ENCODE measurements at regions not wholly inside any gene's neighbourhood (a gene's known extent, or its start where the extent isn't known, plus 50 kb on each side); places are given as distances from the start of the nearest gene placed in this dataset.
"Not testable (repeated sequence)": the region's sequence is repeated elsewhere in the genome, so short reads cannot be mapped to it uniquely, and the experiment has no call there.

GRCh38 chr10:125450218-125450617 is 232.7 kb downstream of the TEX36 start:
- DNase-seq, result no peak

- DNase-seq, result no peak
Observed at GRCh38 chr10:125449571-125449970, 233.4 kb downstream of the TEX36 start.

DNA sequence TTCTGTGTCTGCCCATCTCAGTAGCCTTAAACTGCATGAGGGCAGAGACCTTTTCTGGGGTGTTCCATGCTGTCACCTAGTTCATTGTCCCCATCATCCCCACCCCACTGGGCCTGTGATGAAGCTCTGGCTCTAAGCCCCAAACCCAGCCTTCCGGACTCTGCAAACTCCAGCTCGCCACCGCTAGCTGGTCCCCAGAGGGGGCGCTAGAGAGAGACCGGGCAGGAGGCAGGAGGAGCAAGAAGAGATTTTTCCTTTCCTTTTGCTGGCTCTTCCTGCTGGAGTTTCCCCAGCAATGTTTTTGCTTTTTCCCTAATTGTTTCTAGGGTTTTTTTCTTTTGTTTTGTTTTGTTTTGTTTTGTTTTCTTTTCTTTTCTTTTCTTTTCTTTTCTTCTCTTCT is 234.4 kb downstream of the TEX36 start:
- DNase-seq, result no peak

- no peak for DNase-seq
Observed at GRCh38 chr10:125444790-125445189, 238.2 kb downstream of the TEX36 start.

DNA sequence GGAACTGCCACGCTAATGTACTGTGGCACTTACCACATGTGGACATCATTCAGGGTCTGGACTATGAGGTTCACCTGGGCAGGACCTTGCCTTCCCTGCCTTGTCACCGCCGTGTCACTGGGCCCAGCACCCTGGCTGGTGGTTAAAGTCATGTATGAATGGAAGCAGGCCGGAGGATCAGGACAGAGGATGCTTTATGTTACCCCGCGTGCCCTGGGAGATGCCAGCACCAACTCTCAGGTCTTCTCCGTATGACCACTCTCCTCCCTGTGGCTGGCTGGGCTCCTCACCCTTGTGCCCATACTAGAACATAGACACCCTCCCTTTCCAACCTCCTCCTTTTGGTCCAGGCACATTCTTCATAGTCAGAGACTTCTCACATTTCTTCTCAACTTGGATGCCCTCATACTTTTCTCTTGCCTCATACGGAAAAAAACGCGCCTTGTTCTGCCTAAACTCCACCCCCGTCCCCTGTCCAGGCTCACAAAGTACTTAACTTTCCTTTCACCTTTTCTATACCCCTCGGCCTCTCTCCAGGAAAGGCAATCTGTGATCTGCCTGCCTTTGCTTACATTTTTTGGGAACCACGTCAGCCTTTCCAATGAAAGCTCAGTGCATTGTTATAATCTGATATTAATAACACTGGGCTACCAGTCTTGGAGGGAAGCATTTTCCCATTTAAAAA is 240.0 kb downstream of the TEX36 start:
- no peak for DNase-seq

GRCh38 chr10:125441151-125441550 is 241.8 kb downstream of the TEX36 start:
- DNase-seq, result no peak

DNA sequence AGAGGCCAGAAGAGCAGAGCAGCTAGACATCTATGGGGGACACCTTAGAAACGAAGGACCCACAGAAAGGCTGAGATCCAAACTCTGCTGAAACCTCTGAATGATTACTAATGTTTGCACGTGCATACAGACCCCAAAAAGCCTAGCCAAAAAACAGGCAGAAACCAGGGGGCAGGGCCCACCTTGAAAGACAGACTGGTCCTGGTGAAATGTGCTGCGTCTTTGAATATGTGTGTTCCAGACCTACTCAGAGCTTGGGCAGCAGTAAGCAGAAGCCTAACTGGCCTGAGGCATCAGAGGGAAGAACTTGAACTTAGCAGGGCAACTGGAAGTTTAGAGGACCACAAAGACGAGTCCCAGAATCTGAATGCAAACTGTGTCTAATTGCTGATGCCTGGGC is 251.8 kb downstream of the TEX36 start:
- no peak for DNase-seq

DNA sequence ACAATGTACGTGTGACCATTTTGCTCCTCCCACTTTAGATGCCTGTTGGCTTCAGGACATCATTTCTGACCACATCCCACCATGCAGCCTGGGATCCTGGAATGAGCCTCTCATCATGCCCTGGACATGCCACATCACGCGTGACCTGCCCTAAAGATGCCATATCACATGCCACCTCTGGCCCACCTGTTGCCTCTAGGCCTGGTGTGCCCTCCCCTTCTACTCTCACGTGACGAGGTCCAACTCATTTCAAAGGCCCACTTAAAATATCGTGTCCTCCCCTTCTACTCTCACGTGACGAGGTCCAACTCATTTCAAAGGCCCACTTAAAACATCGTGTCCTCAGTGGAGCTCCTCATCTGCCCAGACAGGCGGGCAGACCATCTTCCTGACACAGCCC is 254.9 kb downstream of the TEX36 start:
- DNase-seq, result no peak

DNA sequence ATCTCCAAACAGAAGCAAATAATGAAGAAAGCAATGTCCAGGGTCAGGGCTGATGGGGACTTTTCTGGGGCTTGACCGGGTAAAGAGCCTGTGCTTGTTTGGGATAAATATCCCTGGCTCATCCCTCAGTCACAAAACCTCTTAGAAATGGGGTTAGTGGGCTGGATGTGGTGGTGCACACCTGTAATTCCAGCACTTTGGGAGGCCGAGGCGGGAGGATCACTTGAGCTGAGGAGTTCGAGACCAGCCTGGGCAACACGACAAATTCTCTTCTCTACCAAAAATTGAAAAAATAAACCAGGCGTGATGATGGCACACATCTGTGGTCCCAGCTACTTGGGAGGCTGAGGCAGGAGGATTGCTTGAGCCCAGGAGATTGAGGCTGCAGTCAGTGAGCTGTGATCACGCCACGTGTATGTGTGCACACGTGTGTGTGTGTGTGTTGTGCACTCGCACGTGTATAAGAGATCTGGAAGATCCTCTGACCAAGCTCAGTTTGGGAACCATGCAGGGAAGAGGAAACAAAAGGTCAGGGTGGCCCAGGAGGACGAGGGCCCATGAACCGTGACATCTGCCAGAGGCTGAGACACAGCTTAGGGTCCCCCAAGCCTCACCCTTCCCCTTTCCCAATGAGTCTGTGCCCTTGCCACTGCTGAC is 258.6 kb downstream of the TEX36 start:
- no peak for DNase-seq

- no peak for DNase-seq
Observed at GRCh38 chr10:125423569-125423968, 259.4 kb downstream of the TEX36 start.

- DNase-seq, result no peak
Observed at GRCh38 chr10:125419831-125420230, 259.5 kb upstream of the CTBP2 start.

DNA sequence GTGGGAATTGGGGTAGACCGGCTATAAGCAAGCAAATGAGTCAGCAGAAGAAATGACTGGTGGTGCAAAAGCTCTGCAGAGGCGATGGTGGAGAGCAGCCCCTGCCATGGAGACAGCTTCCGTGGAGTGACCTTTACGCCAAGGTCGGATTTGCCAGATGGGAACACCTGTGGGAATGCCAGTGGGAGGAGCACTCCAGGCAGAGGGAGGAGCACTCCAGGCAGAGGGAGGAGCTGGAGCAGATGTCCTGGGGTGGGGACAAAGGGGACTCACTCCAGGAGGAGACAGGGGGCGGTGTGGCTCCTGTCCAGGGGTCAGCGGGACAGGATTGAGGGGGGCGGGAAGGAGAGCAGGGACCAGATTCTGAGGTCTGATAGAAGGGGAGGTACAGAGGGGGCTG is 258.8 kb upstream of the CTBP2 start:
- DNase-seq, result no peak

DNA sequence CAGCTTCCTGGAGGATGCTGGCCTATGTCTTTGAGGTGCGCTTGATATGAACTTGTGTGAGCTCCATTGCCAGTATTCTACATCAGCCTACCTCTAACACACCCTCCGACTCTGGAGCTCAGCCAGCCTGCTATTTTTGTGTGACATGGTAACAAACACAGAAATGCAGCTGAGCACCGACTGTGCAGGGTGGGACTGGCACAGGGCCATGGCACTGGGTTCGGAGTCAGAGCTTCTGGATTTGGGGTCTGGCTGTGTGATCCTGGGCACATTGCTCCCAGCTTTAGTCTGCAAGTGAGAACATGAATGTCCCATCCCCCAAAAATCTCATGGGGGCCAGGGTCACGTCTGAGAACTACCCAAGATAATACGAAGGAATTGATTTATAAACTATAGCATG is 257.2 kb upstream of the CTBP2 start:
- DNase-seq, result no peak

DNA sequence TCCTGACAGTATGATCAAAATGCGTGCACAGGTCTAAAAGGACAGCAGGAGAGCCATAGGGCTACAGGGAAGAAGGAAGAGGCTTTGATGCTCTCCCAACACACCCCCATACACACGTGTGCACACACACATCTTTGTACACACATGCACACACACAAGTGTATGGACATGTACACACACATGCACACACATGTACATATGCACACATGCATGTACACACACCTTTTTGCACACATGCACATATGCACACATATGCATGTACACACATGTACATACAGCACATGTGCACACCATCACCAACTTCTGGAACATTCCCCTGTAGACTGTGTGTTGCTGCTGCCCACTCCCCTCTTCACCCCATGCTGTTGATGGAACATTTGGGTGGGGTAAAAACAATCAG is 255.6 kb upstream of the CTBP2 start:
- no peak for DNase-seq

DNA sequence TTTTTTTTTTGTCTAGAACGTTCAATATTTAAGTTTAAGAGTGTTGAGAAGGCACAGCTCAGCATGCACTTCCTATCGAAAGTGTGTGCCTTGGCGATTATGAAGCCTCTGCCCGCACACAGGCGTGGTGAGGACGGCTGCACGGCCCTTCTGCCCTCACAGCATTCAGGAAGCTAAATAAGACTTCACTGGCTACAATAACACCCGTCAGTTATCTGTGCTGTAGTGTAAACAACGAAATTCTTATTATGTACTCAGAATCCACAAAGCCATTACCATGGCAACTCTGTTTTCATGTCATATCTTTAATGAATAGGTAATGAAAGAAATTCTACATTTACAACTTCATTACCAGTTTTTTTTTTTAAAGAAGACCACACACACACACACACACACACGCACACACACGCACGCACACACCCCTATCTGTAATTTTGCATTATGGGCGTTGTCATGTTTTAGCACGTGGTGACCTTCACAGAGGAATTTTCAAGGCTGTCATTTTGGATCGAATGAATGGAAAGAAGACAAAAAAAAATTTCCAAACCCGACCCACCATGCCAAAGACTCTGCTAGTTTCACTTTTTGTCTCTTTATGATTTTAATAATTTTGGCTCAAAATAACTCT is 254.8 kb upstream of the CTBP2 start:
- DNase-seq, result no peak

DNA sequence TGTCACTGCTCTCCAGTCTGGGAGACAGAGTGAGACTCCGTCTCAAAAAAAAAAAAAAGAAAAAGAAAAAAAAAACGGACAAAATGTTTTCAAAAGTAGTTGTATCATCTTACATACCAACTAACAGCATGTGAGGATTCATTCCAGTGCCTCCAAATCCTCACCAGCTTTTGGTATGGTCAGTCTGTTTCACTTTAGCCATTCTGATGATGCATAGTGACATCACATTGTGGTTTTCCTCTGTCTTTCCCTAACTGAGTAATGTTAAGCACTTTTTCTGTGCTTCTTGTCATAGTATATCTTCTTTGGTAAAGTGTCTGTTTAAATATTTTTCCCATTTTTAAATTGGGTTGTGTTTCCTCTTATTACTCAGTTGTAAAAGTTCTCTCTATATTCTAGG is 251.4 kb upstream of the CTBP2 start:
- DNase-seq, result no peak

GRCh38 chr10:125409756-125410155 is 249.4 kb upstream of the CTBP2 start:
- no peak for DNase-seq

DNA sequence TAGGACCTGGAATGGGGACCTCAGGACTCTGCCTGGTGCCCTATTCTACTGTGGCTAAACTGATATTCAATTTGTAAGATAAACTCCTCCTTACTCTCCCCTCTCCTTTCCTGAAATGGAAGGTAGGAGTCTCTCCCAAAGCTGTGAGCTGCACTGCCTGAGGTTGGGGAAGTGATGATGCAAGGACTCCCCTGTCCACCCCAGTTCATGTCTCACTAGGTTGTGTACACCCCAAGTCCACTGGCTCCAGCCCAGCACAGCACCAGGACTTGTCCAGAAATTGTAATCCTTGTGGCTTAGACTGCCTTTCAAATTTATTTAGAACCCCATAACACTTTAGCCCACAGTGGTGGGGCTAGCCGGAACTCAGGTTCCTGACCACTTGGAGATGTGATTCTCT is 247.2 kb upstream of the CTBP2 start:
- DNase-seq, result no peak

DNA sequence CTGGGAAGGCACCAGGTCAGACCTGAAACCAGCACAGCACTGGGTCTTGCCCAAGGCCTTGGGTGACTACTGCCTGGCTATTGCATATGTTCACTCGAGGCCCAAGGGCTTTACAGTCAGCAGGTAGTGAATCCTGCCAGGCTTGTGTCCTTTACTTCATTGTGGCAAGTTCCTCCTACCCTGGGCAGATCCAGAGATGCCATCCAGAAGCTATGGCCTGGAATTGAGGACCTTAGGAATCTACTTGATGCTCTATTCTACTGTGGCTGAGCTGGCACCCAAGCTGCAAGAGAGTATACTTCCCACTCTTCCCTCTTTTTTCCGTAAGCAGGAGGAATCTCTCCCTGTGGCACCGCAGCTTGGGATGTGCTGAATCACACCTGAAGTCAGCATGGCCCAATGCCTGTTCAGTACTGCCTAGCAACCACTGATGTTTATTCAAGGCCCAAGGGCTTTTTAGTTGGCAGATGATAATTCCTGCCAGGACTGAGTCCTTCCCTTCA is 246.7 kb upstream of the CTBP2 start:
- DNase-seq, result peak; percentile 24

DNA sequence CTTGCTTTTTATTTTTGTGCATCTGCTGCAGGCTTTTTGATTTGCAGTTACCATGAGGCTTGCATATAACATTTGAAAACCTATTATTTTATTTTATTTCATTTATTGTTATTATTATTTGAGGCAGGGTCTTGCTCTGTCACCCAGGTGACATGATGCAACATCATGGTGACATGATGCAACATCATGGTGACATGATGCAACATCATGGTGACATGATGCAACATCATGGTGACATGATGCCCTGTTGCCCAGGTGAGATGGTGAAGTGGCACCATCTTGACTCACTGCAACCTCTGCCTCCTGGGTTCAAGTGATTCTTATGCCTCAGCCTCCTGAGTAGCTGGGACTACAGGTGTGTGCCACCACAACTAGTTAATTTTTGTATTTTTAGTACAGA is 244.5 kb upstream of the CTBP2 start:
- DNase-seq, result not testable (repeated sequence)

DNA sequence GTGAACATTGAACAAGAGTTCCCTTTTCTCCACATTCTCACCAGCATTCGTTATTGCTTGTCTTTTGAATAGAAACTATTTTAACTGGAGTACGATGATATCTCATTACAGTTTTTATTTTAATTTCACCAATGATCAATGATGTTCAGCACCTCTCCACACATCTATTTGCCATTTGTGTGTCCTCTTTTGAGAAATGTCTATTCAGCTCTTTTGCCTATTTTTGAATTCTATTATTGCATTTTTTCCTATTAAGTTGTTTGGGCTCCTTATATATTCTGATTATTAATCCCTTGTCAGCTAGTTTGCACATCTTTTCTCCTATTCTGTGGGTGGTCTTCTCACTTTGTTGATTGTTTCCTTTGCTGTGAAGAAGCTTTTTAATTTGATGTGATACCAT is 241.1 kb upstream of the CTBP2 start:
- no peak for DNase-seq

GRCh38 chr10:125399289-125399688 is 238.9 kb upstream of the CTBP2 start:
- no peak for DNase-seq

DNA sequence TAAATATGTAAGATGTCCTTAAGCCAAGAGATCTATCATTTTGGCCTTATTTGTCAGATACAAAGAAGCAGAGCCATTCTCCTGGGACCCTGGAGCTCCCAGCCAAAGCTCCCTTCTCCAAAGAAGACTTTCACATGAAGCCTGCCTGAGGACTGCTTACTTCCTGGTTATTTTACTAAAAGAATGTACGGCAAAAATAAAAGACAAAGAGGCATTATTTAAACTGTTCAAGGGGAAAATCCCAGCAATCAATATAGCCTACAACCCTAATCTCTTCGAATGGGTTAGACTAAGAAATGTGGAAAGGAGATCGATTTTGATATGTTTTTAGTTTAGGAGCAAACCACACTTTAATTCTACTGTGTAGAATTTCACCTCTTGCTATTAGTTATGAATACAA is 237.9 kb upstream of the CTBP2 start:
- no peak for DNase-seq

DNA sequence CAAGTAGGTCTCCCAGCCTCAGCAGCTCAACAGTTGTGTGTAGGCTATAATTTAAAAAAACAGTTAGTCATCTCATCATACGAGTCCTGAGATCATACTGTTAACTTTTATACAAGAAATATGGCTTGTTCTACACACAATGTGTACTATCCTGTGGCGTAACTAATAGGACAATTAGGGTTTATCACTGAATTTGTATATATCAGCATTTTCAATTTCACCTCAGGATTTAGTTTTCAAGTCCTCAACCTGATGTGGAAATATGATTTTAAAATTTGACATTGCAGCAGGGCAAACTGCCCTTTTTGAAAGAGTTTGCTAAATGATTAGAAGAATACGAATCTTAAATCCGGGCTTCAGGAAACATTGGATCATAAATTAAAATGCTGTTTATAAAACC is 237.2 kb upstream of the CTBP2 start:
- no peak for DNase-seq
